PC-3 (cell line): ENCODE measurements at regions not wholly inside any gene's neighbourhood (a gene's known extent, or its start where the extent isn't known, plus 50 kb on each side); places are given as distances from the start of the nearest gene placed in this dataset.

ENCODE experiments used
- CTCF ChIP-seq: fragments of 300-600 bp; sonication (generic); conservative IDR thresholded peaks from 2 replicates; pipeline ENCODE4 v1.5.1; 2017; ENCODE audit warnings: antibody characterized with exemption, low read depth, mild to moderate bottlenecking, low read length
- EZH2 ChIP-seq: fragments of 300-600 bp; sonication (generic); IDR thresholded peaks from one replicate; pipeline ENCODE4 v1.6.1; 2017; ENCODE audit warnings: antibody characterized with exemption, mild to moderate bottlenecking, low read length; ENCODE audit not compliant: unreplicated experiment

- TF ChIP-seq CTCF = no peak
- TF ChIP-seq EZH2 = no peak
These were observed 71.4 kb upstream of the ATP10B start for GRCh38 chr5:160923411-160923810.
